ENCODE measurements at regions not wholly inside any gene's neighbourhood (a gene's known extent, or its start where the extent isn't known, plus 50 kb on each side); places are given as distances from the start of the nearest gene placed in this dataset.

DNA sequence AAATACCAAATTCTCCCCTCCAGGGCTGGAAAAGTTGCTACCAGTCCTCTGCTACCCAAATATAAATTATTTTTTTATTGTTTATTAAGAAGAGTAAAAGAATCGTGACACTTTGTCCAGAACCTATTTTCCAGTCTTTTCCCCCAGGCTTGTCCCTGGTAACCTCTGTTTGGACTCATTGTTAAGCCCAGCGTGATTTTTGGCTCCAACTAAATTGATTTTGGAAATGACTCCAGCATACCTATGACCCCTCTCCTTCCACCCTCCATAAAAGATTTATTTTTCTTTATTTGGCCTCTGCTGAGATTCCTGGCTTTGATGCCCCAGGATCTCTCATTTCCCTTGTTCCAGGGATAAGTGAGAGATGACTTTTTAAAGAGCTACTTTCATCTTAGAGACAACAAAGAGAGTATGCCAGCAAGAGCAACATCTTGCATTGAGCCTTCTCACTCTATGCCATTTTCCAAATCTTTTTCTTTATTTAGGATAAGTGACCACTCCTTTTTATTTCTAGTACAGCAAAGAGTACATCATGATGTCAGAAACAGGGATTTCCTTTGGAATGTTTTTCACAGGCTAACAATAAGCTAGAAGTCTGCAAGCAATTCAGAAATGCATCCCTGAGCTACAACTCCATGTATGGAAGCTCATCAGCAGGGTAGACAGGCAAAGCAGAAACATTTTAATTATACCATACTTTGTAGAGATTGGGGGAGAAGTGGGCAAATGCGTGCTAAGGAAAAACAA, 75.8 kb downstream of the DAD1 start:
- DNase-seq (ENCODE audit: low spot score): no peak

- DNase-seq (ENCODE audit: low spot score): no peak
These were observed 76.8 kb downstream of the DAD1 start for GRCh38 chr14:22512106-22512814.

DNA sequence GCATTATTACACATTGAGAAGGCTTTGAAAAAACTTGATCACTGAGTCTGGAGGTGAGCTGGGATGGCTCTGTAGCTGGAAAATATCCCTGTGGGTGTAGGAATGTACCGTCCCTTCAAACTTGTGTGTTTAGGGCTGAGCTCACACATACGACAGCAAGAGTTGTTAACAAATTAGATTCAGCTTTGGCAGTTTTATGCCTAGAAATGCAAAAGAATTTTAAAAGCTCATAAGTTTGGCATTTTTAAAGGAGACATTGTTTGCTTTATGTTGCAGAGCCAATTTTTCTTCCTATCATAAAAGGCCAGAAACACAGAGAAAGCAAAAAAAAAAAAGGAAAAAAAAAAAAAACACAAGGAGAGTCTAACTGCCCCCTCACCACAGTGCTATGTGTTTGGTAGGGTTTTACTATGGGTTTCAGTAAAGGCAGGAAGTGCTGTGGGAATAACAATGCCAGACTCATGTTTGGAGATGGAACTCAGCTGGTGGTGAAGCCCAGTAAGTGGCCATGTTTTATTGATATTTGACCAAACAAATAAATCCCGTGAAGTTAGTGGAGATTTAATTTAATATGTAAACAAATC, 78.4 kb downstream of the DAD1 start:
- DNase-seq (ENCODE audit: low spot score): no peak

GRCh38 chr14:22509751-22510300, 79.2 kb downstream of the DAD1 start:
- no peak for DNase-seq (ENCODE audit: low spot score)

GRCh38 chr14:22509036-22509709, 79.9 kb downstream of the DAD1 start:
- no peak for DNase-seq (ENCODE audit: low spot score)

DNA sequence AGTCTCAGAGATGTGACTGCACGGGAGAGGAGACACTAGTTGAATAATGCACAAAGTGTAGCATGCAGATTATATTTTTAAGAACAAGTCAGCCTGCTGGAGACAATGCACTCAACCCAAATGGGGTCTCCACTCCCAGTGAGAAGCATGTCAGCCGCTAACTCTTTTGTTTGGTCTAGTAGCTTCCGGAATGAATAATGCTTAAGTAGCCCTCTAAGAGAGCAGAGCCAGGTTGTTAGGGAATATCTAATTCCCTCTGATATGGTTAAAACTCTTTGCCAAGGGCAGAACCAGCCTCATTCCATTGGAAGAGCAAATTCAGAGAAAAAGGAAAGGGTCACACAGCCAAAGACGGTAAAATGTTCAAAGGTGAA, 80.4 kb downstream of the DAD1 start:
- DNase-seq (ENCODE audit: low spot score): no peak

GRCh38 chr14:22508150-22508457, 80.9 kb downstream of the DAD1 start:
- no peak for DNase-seq (ENCODE audit: low spot score)

DNA sequence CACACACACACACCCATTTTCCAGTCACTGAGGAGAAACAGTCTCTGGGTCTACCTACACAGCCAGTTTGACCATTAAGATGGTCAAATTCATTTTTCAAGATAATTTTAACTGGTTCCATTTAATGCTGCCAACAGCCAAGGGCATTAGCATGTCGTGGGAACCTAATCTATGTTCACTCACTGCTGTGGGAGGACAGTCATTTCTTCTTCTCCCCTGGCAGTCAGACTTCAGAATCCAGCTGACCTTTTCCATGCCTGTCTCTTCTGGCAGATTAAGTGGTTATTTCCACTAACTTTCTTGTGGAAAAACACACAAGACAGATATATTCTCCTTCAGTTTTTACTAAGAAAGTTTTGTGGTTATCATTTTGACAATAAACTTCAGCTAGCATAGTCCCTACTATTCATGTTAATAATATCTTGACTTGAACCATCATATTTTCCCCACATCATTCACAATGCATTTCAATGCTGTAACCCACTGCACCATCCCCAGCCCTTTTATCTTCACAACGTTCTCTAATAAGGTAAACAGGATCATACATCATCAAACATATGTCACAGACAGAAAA, 82.2 kb downstream of the DAD1 start:
- no peak for DNase-seq (ENCODE audit: low spot score)

- no peak for DNase-seq (ENCODE audit: low spot score)
These were observed 82.7 kb downstream of the DAD1 start for GRCh38 chr14:22506378-22506710.

GRCh38 chr14:22505697-22506377, 83.2 kb downstream of the DAD1 start:
- no peak for DNase-seq (ENCODE audit: low spot score)

GRCh38 chr14:22505309-22505696, 83.7 kb downstream of the DAD1 start:
- no peak for DNase-seq (ENCODE audit: low spot score)

GRCh38 chr14:22502551-22502950, 86.5 kb downstream of the DAD1 start:
- DNase-seq (ENCODE audit: low spot score): no peak

GRCh38 chr14:22502007-22502406, 87.0 kb downstream of the DAD1 start:
- DNase-seq (ENCODE audit: low spot score): no peak

DNA sequence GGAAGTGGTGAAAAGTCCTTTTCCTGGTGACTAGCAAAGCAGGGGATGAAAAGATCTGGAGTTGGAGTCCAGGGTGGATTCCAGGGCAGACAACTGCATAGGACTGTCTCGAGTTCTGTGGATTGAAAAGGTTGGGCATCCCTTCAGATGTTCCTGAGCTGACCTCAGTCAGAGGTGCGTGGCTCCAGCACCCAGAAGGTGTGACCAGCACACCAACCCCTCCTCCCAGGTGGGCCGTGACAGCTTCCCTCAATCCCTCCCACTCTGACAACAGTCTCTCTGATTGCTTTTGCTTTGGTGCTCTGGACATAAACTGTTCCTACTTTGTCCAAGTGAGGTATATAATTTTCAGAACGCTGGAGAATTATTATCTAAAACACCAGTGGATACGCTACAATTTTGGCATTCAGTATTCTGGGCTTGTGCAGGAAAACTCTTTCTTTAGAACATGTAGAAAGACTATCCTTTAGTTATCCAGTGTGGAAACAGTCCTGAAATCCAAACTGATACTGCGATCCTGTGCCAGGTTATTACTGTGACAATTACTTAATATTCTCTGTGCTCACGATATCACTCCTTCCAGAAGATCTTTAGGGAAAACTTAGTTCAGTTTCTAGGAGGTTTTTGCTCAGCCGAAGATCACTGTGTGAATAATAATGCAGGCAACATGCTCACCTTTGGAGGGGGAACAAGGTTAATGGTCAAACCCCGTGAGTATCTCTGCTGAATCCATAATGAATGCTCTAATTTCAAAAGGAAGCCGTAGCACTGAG, 87.9 kb downstream of the DAD1 start:
- no peak for DNase-seq (ENCODE audit: low spot score)

DNA sequence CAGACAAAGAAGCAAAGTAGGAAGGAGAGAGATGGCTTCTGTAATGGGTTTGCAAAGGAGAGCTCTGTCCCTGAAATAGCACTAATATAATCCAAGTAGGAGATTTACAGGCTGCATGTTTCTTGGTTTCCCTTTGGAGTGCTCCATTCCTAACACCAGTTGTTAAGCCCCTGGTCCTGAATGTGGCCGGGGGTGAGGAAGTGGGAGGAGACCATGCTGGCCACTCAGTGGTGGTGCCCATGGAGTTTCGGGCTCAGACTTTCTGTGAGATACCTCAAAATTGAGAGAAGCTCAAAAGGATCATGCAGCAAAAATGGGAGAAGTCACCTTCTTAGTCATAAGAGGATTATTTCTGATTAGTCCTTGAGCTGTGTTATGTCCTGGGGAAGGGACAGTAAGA, 88.5 kb downstream of the DAD1 start:
- no peak for DNase-seq (ENCODE audit: low spot score)

DNA sequence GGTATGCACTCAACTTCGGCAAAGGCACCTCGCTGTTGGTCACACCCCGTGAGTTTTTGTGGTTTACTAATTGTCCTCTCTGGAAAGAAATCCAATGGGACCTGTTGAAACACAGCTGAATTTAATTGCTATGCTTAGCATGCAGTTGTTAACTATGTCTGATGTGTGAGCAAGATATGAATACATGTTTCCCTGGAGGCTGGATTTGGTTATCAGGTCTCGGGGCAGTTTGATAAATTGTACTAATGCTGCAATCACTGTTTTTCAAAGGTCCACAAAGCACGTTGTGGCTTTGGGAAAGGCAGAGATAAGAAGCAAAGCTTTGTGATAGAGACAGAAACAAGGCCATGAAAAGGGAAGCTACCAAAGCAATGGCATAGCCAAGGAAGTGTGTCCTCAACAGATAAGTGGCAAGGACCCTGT, 91.3 kb downstream of the DAD1 start:
- DNase-seq (ENCODE audit: low spot score): no peak

DNA sequence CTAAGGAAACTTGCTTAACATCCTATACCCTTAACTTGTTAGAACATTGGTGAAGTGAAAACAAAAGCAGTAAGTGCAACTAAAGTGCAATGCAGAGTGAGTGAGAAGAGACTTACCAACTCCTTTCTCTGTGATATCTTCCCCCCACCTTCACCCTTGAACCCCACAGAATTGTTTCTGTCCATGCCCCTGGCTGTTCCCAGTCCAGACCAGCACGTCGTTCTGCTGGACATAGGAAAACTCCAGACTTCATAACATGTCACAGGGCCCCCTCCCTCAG, 91.9 kb downstream of the DAD1 start:
- no peak for DNase-seq (ENCODE audit: low spot score)

- DNase-seq (ENCODE audit: low spot score): no peak
These were observed 94.4 kb downstream of the DAD1 start for GRCh38 chr14:22494486-22495135.

DNA sequence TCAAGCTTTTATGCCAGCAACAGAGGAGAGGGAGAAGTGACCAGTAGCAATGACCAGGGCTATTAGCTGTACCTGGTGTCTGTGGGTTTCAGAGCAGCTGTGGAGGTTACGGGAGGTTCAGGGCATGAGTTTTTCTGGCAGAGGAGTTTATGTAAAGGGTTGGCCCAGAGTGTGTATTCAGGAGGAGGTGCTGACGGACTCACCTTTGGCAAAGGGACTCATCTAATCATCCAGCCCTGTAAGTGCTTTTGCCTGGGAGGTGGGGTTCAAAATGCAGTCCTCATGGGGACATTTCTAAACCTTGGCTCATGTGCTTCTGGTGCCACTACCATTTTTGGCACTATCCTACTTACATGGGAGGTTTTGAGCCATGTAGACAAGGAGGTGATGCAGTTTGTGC, 95.3 kb downstream of the DAD1 start:
- no peak for DNase-seq (ENCODE audit: low spot score)

DNA sequence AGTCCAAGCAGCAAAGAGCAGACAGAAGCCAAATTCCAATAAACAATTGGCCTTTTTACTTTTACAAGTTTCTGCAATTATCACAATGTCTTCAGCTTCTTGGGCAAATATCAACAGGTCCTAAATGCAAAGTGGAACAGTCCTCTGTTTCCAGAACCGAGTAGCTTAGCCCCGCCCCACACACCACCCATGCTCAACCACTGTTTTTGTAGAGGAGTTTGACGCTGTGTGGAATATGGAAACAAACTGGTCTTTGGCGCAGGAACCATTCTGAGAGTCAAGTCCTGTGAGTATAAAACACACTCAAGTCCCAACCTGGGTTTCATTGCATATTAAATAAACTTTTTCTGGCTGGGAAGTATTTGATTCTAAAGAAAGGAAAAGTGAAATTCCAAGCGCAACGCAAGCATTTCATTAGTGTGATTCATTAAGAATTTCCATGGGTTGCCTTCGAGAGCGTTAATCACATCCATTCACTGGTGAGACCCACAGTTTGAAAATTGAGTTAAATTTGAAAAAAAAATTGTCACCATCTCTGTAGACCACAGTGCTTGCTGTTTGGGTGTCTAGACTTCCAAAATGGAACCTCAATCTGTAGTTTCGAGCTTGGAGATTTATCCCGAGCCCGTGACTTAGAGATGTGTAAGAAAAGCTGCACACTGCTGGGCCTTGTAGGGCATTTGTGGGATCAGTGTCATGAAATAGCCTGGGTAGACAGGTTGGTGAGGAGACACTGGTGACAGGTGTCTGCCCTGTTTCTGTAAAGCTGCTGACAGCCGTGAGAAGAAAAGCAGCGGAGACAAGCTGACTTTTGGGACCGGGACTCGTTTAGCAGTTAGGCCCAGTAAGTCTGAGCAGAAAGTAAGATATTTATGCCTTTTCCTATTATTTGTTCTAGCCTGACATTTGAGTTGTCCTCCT, 96.1 kb downstream of the DAD1 start:
- no peak for DNase-seq (ENCODE audit: low spot score)

Measured in COLO829 (cell line).